ENCODE measurements at regions not wholly inside any gene's neighbourhood (a gene's known extent, or its start where the extent isn't known, plus 50 kb on each side); places are given as distances from the start of the nearest gene placed in this dataset.

- DNase-seq: no peak
- BruUV-seq (replicated peaks): no TSS peak
- Mint-ChIP-seq H3K27ac (ENCODE audit: unreplicated experiment) (no peak overlapping the region), H3K4me3 (ENCODE audit: low read depth, unreplicated experiment) (no peak overlapping the region), H3K27me3 (ENCODE audit: unreplicated experiment) (peaks cover 92% of the 10 kb centered on the region), H3K36me3 (ENCODE audit: insufficient read depth, unreplicated experiment) (no peaks in the 10 kb centered on the region), H3K9me3 (ENCODE audit: low read depth, unreplicated experiment) (no peaks in the 10 kb centered on the region), H3K4me1 (ENCODE audit: low read depth, unreplicated experiment) (no peaks in the 10 kb centered on the region)
- TF ChIP-seq CTCF (IDR thresholded peaks at IDR 0.05; ENCODE audit: unreplicated experiment): no peak
- CTCF ChIA-PET: interaction anchor here (1.2 kb wide), 1 partner anchor 9 kb away, joined by 3 read pairs; no protein-coding TSS in a partner anchor
- intact Hi-C loops (cut with micrococcal nuclease; ENCODE audit: unreplicated experiment): no loop called here
Measured at GRCh38 chr7:1296356-1296981, 63.8 kb downstream of the UNCX start.

- no TSS peak for BruUV-seq (replicated peaks)
- DNase-seq: no peak
- H3K27me3 Mint-ChIP-seq (ENCODE audit: unreplicated experiment): peaks cover 92% of the 10 kb centered on the region
- H3K9me3 Mint-ChIP-seq (ENCODE audit: low read depth, unreplicated experiment): no peaks in the 10 kb centered on the region
- TF ChIP-seq CTCF (IDR thresholded peaks at IDR 0.05; ENCODE audit: unreplicated experiment): no peak
- no peaks in the 10 kb centered on the region for H3K36me3 Mint-ChIP-seq (ENCODE audit: insufficient read depth, unreplicated experiment)
- CTCF ChIA-PET: interaction anchor here (1.2 kb wide), 1 partner anchor 9 kb away, joined by 3 read pairs; no protein-coding TSS in a partner anchor
- intact Hi-C loops (cut with micrococcal nuclease; ENCODE audit: unreplicated experiment): no loop called here
- no peak overlapping the region for H3K4me3 Mint-ChIP-seq (ENCODE audit: low read depth, unreplicated experiment)
- H3K4me1 Mint-ChIP-seq (ENCODE audit: low read depth, unreplicated experiment): no peaks in the 10 kb centered on the region
- no peak overlapping the region for H3K27ac Mint-ChIP-seq (ENCODE audit: unreplicated experiment)
Measured at GRCh38 chr7:1297017-1297960, 64.6 kb downstream of the UNCX start.

- no peak for TF ChIP-seq CTCF (IDR thresholded peaks at IDR 0.05; ENCODE audit: unreplicated experiment)
- CTCF ChIA-PET: no interaction called here
- Mint-ChIP-seq H3K4me1 (ENCODE audit: low read depth, unreplicated experiment) (no peaks in the 10 kb centered on the region), H3K27me3 (ENCODE audit: unreplicated experiment) (peaks cover 92% of the 10 kb centered on the region), H3K9me3 (ENCODE audit: low read depth, unreplicated experiment) (no peaks in the 10 kb centered on the region), H3K36me3 (ENCODE audit: insufficient read depth, unreplicated experiment) (no peaks in the 10 kb centered on the region), H3K4me3 (ENCODE audit: low read depth, unreplicated experiment) (no peak overlapping the region), H3K27ac (ENCODE audit: unreplicated experiment) (no peak overlapping the region)
- BruUV-seq (replicated peaks): no TSS peak
- no peak for DNase-seq
- intact Hi-C loops (cut with micrococcal nuclease; ENCODE audit: unreplicated experiment): no loop called here
Measured at GRCh38 chr7:1298051-1298930, 65.6 kb downstream of the UNCX start.

Measured in Calu3 (cell line).